SK-N-SH (cell line): ENCODE measurements at regions not wholly inside any gene's neighbourhood (a gene's known extent, or its start where the extent isn't known, plus 50 kb on each side); places are given as distances from the start of the nearest gene placed in this dataset.

ENCODE experiments used
- CTCF ChIP-seq: fragments of 200-600 bp; sonication (generic); IDR thresholded peaks from 2 replicates; pipeline ENCODE4 v1.6.1; 2017; ENCODE audit warnings: antibody characterized with exemption, mild to moderate bottlenecking, moderate library complexity
- EP300 ChIP-seq, 2 experiments: IDR thresholded peaks; 2 replicates each; pipeline versions ENCODE4 v1.4.0 to v1.6.1; 2012; ENCODE audit warnings: borderline replicate concordance in 1 of 2, low read depth in 1 of 2, low read length in 1 of 2
- EZH2phosphoT487 ChIP-seq: fragments of 200-600 bp; sonication (generic); IDR thresholded peaks from 2 replicates; pipeline ENCODE4 v1.6.1; 2017; ENCODE audit warnings: low read depth, mixed run types, mild to moderate bottlenecking, antibody characterized with exemption, moderate library complexity, borderline replicate concordance
- FOXJ3 ChIP-seq: sonication (generic); formaldehyde crosslinking; IDR thresholded peaks from 2 replicates; pipeline ENCODE4 v1.5.1; 2020; ENCODE audit warnings: mild to moderate bottlenecking, missing genetic modification reagents
- FOXM1 ChIP-seq: IDR thresholded peaks from 2 replicates; pipeline ENCODE4 v1.4.0; 2012; ENCODE audit warnings: low read depth, mild to moderate bottlenecking
- GABPA ChIP-seq: IDR thresholded peaks from 2 replicates; pipeline ENCODE4 v1.4.0; 2012; ENCODE audit warnings: low read depth, mild to moderate bottlenecking
- NRF1 ChIP-seq: IDR thresholded peaks from 2 replicates; pipeline ENCODE4 v1.6.1; 2012; ENCODE audit warnings: low read depth, mild to moderate bottlenecking, low read length
- PBX3 ChIP-seq: IDR thresholded peaks from 2 replicates; pipeline ENCODE4; 2012
- POLR2AphosphoS5 ChIP-seq: IDR thresholded peaks from 2 replicates; pipeline ENCODE4 v1.6.1; 2012; ENCODE audit warnings: low read depth, low read length
- RAD21 ChIP-seq: IDR thresholded peaks from 2 replicates; pipeline ENCODE4 v1.6.1; 2012; ENCODE audit warnings: mild to moderate bottlenecking, low read length
- REST ChIP-seq: IDR thresholded peaks from 2 replicates; pipeline ENCODE4 v1.6.1; 2012; ENCODE audit warnings: mild to moderate bottlenecking, low read depth, low read length, moderate library complexity
- SIN3A ChIP-seq: IDR thresholded peaks from 2 replicates; pipeline ENCODE4 v1.6.1; 2012; ENCODE audit warnings: low read depth, mild to moderate bottlenecking, low read length, moderate library complexity, borderline replicate concordance
- SMC3 ChIP-seq: IDR thresholded peaks from 2 replicates; pipeline ENCODE4 v1.6.1; 2012; ENCODE audit warnings: low read depth, low read length, improper control_type of control experiment
- TEAD4 ChIP-seq: IDR thresholded peaks from 2 replicates; pipeline ENCODE4 v1.4.0; 2012; ENCODE audit warnings: mild to moderate bottlenecking, borderline replicate concordance; ENCODE audit not compliant: insufficient read depth

- TF ChIP-seq SIN3A (no peak), RAD21 (no peak), EZH2phosphoT487 (no peak), CTCF (no peak), FOXJ3 (no peak), EP300 (IDR thresholded peaks at IDR 0.05; ENCODE audit: borderline replicate concordance in 1 of 2, low read depth in 1 of 2, low read length in 1 of 2) (no peak), NRF1 (no peak), PBX3 (no peak), TEAD4 (no peak), REST (no peak), FOXM1 (no peak), GABPA (no peak), POLR2AphosphoS5 (no peak), SMC3 (no peak)
These were observed 83.5 kb upstream of the RRP15 start for GRCh38 chr1:218201601-218202000.
